KOPT-K1 (cell line): ENCODE measurements at regions not wholly inside any gene's neighbourhood (a gene's known extent, or its start where the extent isn't known, plus 50 kb on each side); places are given as distances from the start of the nearest gene placed in this dataset.

Source experiments
- H3K27ac ChIP-seq: fragments of 200-600 bp; sonication (generic); 2 replicates; pipeline ENCODE4 v1.5.1; 2016; ENCODE audit warnings: antibody characterized with exemption, mild to moderate bottlenecking, low read depth, low read length; ENCODE audit not compliant: poor library complexity, severe bottlenecking
- H3K36me3 ChIP-seq: fragments of 200-600 bp; sonication (generic); 2 replicates; pipeline ENCODE4 v1.5.1; 2017; ENCODE audit warnings: antibody characterized with exemption, mild to moderate bottlenecking, low read length, moderate library complexity; ENCODE audit not compliant: insufficient read depth
- H3K9me3 ChIP-seq: fragments of 200-600 bp; sonication (generic); 2 replicates; pipeline ENCODE4 v1.5.1; 2017; ENCODE audit warnings: antibody characterized with exemption, low read length, mild to moderate bottlenecking; ENCODE audit not compliant: insufficient read depth, poor library complexity, severe bottlenecking

DNA sequence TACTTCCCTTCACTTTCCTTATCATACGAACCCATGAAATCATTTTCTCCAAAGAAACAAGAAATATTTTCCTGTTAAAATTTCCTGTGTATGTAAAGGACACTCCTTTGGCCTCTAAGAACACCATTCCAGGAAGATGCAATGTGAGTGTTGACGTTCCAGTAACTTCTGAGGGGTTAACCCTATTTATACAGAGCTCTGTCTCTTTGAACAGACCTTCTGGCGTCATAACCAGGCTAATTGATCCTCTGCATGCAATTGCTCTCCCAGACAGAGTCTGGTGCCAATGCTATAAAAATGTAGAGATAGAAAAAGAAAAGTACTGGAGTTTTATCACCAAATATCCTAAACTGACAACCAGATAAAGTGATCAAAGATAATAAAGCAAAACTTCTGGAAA is 218.5 kb downstream of the TLE1 start:
- H3K36me3 ChIP-seq, result no peaks in the 10 kb centered on the region
- H3K9me3 ChIP-seq, result no peaks in the 10 kb centered on the region
- H3K27ac ChIP-seq, result no peak overlapping the region

DNA sequence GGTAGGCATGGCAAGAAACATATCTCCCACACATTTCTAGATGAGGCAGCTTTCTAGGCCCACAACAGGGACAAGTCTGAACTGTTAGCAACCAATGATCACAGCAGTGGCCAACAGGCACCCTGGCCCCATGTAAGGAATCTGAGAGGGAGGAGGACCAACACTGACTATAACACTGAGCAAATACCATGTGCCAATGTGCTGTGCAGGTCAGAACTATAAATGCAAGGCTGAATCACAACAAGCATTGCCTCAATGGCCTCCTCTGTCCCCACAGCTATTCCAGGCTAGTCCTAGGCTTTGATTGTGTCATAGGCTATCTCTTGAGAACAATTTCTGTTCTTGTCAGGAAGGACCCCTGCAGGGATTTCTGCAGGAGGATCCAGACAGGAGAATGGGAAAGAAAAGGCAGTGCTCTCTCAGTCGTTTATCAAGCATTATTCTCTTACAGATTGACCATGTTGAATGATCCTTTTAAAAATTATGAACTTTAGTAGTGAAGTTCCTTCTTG is 221.2 kb downstream of the TLE1 start:
- Histone ChIP-seq H3K36me3 (no peaks in the 10 kb centered on the region), H3K9me3 (no peaks in the 10 kb centered on the region), H3K27ac (no peak overlapping the region)

DNA sequence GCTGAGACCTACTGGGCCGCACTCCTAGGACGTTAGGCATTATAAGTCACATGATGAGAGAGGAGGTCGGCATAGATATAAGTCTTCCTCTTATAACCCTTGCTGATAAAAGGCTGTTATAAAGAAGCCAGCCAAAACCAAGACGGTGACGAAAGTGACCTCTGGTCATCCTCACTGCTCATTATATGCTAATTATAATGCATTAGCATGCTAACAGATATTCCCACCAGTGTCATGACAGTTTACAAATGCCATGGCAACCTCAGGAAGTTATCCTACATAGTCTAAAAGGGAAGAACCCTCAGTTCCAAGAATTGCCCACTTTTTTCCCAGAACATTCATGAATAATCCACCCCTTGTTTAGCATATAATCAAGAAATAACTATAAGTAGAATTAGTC is 222.4 kb downstream of the TLE1 start:
- Histone ChIP-seq H3K36me3 (no peaks in the 10 kb centered on the region), H3K27ac (no peak overlapping the region), H3K9me3 (no peaks in the 10 kb centered on the region)

DNA sequence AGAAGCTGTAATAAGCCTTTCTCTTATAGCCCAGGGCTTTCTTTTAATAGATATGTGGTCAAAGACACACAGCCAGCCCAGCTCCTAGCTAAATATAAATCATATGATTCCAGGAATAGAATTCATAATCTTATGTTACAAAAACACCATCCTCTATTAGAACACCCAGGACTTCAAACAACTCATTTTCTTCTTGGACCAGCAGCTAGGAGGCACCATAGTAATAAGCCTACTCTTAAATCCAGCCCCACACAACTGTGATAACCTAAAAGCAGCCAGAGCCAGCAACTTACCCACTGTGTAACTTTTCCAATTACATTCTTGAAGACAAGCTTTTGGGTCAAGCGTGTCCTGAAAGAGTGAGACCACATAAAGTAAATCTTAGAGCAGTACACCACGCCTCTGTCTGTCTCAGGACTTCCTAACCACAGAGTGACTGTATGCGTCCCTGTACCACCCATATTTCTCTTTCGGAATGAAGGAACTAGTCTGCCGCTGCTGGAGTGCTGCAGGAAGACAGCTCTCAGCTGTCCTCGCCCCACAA is 223.8 kb downstream of the TLE1 start:
- Histone ChIP-seq H3K9me3 (no peaks in the 10 kb centered on the region), H3K27ac (no peak overlapping the region), H3K36me3 (no peaks in the 10 kb centered on the region)

DNA sequence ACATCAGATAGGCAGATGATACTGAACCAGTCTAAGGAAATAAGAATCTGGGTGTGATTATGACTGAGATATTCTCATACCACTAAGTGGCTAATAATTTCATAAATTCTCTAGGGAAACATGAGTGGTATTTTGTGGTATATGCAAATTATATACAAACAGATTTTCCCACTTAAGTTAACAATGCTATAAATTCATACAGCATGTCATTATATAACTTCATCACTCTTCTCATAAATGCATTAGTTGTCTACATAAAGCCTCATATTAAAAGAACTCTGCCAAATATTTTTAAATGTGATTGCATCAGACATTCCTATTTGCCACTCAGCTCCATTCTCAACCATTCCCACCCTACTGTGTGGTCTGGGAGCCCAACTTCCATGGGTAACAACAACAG is 226.5 kb downstream of the TLE1 start:
- Histone ChIP-seq H3K36me3 (no peaks in the 10 kb centered on the region), H3K9me3 (no peaks in the 10 kb centered on the region), H3K27ac (no peak overlapping the region)

DNA sequence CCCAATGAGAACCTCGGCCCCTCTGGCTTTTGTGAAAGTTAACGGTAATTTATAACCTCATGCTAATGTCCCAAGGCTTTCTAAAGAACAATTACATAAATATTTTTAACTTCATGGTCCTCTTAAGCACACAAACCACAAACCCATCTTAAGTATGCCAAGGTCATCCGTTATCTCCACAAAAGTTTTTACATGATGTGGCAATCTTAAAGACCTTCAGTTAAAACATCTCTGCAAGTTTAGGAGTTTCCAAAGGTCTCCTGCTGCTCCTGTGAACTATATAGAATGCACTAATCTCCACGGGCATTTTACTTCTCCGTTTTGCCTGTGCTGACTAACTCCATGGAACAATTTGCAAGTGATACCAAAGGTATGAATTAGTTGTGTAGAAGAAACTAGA is 228.2 kb downstream of the TLE1 start:
- Histone ChIP-seq H3K27ac (no peak overlapping the region), H3K9me3 (no peaks in the 10 kb centered on the region), H3K36me3 (no peaks in the 10 kb centered on the region)

DNA sequence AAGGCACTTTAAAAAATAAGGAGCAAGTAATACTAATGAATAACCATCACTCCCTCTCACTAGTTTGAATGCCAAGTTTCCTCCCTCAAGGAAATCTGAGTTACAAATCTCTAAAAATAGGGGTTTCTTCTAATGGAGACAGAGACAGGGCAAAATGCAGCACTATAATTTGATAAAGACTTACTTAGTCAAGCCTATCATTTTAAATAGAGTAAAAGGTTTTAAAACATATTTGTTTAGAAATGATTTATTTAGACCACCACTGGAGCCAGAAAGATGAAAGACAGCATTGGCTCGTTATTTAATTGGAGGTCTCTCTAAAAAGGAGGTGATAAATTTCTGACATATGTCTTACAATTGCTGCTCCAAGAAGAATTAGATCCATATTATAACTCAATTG is 228.7 kb downstream of the TLE1 start:
- H3K27ac ChIP-seq, result no peak overlapping the region
- H3K9me3 ChIP-seq, result no peaks in the 10 kb centered on the region
- no peaks in the 10 kb centered on the region for H3K36me3 ChIP-seq

DNA sequence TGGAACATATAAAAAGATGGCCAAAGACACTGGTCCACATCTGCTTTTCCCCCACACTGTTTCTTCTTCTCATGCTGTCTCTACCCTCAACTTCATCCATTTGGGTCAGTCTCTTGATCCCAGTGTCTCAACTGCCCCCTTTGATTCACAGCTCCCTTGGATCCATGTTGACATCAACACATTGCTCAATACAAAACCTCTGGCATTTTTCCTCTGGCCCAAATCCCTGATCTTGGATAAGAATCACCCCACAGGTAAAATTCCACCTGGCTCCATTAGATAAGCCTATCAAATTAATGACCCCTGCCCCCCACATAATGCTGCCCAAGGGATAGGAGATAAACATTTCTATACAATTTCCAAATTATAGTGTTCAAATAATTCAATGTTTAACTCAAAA is 229.8 kb downstream of the TLE1 start:
- Histone ChIP-seq H3K9me3 (no peaks in the 10 kb centered on the region), H3K27ac (no peak overlapping the region), H3K36me3 (no peaks in the 10 kb centered on the region)

DNA sequence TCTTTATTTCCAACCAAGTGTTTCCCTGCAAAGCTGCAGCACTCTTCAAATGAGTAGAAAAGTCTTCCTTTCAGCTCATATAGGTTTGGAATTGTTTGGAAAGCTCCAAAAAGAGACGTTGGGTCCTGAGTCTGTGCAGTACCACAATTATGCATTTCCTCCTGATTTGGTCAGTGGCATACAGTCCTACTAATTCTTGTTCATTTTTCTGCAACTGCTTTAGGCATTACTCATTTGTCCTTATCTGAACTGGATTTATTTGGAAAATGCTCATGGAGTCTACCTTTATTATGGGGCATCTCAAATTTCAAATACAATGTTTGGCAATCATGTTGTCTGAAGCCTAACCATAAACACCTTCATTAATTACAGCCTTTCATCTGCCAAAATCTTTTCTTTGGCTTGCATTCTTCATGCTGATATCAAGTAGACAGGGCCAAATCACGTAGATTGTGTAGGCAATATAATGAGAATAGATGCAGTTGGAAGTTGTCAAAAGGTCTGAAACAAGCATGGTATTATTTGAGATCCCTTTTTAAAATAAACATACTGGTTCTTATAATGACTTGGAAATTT is 232.8 kb downstream of the TLE1 start:
- H3K36me3 ChIP-seq, result no peaks in the 10 kb centered on the region

DNA sequence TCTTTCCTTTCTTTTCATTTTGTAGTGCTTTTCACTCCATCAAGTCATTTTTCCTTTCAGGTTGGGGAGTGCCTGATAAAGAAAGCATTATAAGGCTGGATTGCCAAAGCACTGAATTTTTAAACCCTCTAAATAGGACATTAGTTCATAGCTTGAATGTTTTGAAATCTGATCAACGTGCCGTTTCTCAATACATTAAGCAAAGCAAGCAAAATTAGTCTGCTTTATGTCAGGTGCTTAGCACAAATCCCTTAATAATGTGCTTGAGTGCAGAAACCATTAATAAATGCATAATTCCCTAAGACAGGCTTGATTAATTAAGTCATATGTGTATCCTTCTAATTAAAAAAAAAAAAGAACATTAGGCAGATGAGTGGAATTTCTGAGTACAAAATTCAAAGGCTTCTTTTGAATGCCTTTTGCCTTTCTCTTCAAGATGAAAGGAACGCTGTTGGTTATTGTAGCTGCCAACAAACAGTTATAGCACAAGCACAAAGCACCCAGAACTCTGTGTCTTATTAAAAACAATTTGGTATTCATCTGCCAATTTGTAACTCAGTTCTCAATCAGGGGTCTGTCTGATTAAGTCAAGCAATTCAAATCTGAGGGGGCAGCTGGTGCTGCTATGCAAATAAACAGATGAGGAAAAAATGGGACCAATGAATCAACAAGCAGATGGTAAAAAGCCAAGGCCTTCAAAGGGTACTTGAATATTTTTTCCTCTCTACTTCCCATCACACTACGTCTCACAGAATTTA is 233.7 kb downstream of the TLE1 start:
- Histone ChIP-seq H3K9me3 (no peaks in the 10 kb centered on the region), H3K27ac (no peak overlapping the region), H3K36me3 (no peaks in the 10 kb centered on the region)

More for the DNA sequence above, 232.8 kb downstream of the TLE1 start:
- Histone ChIP-seq H3K27ac (no peak overlapping the region), H3K9me3 (no peaks in the 10 kb centered on the region)

DNA sequence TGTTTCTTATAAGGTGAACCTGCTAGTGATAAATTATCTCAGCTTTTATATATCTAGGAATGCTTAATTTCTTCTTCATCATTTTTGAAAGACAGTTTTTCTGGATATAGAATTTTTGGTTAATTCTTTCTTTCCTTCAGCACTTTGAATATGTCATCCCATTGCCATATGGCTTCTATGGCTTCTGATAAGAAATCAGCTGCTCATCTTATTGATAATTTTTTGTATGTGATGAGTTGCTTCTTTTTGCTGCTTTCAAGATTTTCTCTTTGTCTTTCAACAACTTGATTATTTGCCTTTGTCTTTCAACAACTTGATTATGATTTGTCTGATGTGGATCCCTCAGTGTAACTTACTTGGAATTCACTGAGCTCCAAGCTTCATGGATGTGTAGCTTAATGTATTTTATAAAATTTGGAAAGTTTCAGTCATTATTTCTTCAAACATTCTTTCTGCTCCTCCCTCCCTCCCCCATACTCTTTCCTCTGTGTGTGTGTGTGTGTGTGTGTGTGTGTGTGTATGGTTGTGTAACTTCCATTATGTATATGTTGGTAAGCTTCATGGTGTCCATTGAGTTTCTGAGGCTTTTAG is 243.9 kb downstream of the TLE1 start:
- Histone ChIP-seq H3K36me3 (no peaks in the 10 kb centered on the region), H3K9me3 (no peaks in the 10 kb centered on the region), H3K27ac (no peak overlapping the region)

DNA sequence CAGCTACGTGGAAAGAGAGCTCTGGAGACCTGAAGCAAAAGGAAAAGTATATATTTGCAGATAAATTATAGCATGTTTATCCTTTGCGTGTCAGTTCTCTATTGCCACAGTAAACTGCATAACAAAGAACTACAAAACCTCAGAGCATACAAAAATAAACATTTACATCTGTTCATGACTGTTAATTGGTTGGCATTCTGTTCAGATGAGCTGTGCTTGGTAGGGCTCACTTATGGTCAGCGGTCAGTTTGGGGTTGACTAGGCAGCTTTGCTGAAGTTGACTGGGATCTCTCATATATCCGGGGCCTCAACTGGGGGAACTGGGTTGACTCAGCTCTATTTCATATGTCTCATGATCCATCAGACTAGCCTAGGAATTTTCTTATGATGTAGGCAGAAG is 257.7 kb downstream of the TLE1 start:
- no peaks in the 10 kb centered on the region for H3K36me3 ChIP-seq
- peaks cover 9% of the 10 kb centered on the region for H3K9me3 ChIP-seq
- no peak overlapping the region for H3K27ac ChIP-seq

DNA sequence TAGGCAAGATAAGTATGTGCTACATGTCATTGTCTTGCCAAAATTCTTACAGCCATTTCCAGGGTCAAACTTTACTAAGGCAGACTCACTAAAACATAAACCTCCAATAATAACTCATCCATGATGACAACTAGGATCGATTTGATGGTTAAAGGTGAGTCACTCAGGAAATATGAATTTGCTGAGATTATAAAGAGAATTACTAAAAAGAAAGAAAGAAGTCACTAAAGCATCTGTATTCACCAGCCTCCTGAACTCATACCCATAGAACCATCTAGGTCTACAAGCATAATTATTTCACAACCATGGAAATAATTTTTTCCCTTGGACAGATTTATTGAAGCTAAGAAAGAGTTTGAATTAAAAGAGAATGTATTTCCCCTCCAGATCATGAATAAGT is 258.6 kb downstream of the TLE1 start:
- Histone ChIP-seq H3K27ac (no peak overlapping the region), H3K9me3 (peaks cover 9% of the 10 kb centered on the region), H3K36me3 (no peaks in the 10 kb centered on the region)

DNA sequence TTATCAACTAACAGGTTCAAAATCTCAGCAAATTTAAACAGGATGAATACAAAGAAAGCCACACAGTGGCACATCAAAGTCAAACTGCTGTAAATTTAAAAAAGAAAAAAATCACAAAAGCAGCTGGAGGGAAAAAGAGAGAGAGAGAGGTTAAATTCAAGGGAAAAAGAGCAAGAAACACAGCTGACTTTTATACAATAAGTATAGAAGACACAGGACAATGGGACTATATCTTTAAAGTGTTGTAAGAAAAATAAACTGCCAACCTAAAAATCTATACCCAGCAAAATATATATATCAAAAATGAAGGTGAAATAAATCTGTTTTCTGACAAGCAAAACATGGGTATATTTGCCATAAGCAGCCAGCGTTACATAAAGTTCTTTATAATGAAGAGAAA is 261.5 kb downstream of the TLE1 start:
- Histone ChIP-seq H3K27ac (no peak overlapping the region), H3K9me3 (peaks cover 9% of the 10 kb centered on the region), H3K36me3 (no peaks in the 10 kb centered on the region)

DNA sequence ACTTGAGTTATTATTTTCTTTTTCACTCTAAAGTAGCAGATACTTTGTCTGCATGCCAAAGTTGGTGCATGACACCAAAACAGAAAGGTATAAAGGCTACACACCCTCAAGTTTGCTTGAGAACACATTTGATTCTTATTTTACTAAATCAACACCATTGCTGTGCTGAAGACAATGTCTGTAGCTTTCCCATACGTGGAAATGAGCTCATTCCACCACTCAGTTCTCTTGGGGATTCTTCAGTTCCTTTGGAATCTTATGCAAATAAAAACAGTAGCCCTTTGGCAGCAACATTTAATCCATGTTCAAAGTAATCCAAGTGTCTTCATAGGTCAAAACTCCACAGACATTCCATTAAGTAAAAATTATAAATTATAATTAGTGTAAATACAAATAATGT is 264.9 kb downstream of the TLE1 start:
- Histone ChIP-seq H3K36me3 (no peaks in the 10 kb centered on the region), H3K27ac (no peak overlapping the region), H3K9me3 (peaks cover 9% of the 10 kb centered on the region)
